ENCODE measurements at regions not wholly inside any gene's neighbourhood (a gene's known extent, or its start where the extent isn't known, plus 50 kb on each side); places are given as distances from the start of the nearest gene placed in this dataset.

DNA sequence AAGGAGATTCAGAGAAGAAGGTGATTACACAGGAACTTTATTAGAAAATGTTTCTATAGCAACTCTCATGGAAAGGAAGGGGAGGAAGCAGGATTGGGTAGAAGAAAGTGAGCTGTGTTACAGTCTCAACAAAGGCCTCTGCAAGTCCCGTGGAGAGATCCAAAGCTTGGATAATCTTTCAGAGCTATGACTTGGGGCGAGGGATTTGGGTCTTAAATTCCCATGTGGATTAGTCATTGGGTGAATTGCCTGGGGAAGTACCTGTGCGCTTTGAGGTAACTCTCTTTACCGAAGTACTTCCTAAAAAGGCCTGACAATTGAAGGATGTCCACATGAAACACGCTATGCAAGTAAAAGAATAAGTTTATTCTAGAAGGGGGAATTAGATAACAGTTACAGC, 133.8 kb upstream of the ANKRD50 start:
- no peak overlapping the region for H3K27ac ChIP-seq (ENCODE audit: low read depth, low read length)
- RAD21 ChIA-PET (ENCODE audit: low non-redundant PET in 1 of 2, low total read pairs in 2 of 2, uncharacterized antibody in 2 of 2, unreplicated experiment in 2 of 2) = no interaction called here
- no peaks in the 10 kb centered on the region for H3K27me3 ChIP-seq (ENCODE audit: insufficient read depth, low read length)
- H3K79me2 ChIP-seq (ENCODE audit: insufficient read depth, low read length) = no peaks in the 10 kb centered on the region
- TF ChIP-seq YY1 (IDR thresholded peaks at IDR 0.05; ENCODE audit: extremely low read depth, insufficient replicate concordance, low read depth, low read length) = no peak
- no peak for TF ChIP-seq EZH2phosphoT487 (IDR thresholded peaks at IDR 0.05; ENCODE audit: borderline replicate concordance)
- no peak for TF ChIP-seq SIN3A (IDR thresholded peaks at IDR 0.05; ENCODE audit: low read depth)
- no peak for TF ChIP-seq SRF (IDR thresholded peaks at IDR 0.05; ENCODE audit: low read depth)
- H3K4me3 ChIP-seq (replicated peaks in 1 of 2; ENCODE audit: low read depth in 1 of 2, low read length in 2 of 2) = no peak overlapping the region
- no peaks in the 10 kb centered on the region for H4K20me1 ChIP-seq (ENCODE audit: insufficient read depth)
- H3K4me2 ChIP-seq (ENCODE audit: low read length) = no peak overlapping the region
- CTCF ChIA-PET = no interaction called here
- no peaks in the 10 kb centered on the region for H3K9me3 ChIP-seq (ENCODE audit: control insufficient read depth in 1 of 2, insufficient read depth in 1 of 2, low read depth in 1 of 2, low read length in 2 of 2)
- POLR2A ChIA-PET = no interaction called here
- no peak for DNase-seq (ENCODE audit: low read depth, low spot score)
- H3K4me1 ChIP-seq (ENCODE audit: control insufficient read depth in 1 of 2, insufficient read depth in 2 of 2, low read length in 2 of 2) = no peaks in the 10 kb centered on the region
- H3K9me2 ChIP-seq (ENCODE audit: insufficient read depth) = no peaks in the 10 kb centered on the region
- peak overlapping the region; percentile 82 for H2AFZ ChIP-seq (ENCODE audit: low read depth, low read length, poor library complexity, severe bottlenecking)
- H3K9ac ChIP-seq (ENCODE audit: low read length) = no peak overlapping the region
- H3K36me3 ChIP-seq (ENCODE audit: control insufficient read depth in 1 of 2, insufficient read depth in 2 of 2, low read length in 2 of 2) = no peaks in the 10 kb centered on the region
- no peak for ATAC-seq
- intact Hi-C loops (cut with micrococcal nuclease) = no loop called here
- BruUV-seq (replicated peaks) = no TSS peak

DNA sequence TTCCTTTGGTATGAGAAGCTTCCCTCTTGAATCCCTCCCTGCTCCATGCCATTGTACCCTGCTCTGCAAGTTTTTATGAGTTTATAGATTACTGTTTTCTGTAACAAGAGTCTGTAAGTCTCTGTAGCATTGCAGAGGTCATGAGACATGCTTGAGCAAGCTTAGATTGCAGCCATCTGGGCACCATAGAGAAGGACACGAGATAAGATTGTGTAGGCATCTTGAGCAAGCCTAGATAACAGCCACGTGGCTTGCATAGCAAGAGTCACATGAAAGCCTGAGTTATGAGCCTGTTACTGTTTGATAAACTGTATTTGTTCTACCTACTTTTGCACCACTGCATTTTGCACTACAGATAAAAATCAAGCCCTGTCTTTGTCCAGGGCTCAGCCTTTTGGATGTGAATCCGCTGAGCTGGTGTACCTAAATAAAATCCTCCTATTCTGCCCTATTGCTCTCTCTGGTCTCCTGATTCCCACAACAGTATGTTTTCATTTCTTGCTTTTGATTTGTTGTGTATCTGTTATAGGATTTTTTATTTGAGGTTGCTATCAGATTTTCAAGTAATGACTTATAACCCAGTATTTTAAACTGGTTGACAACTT, 127.4 kb upstream of the ANKRD50 start:
- no peak for TF ChIP-seq EGR1 (IDR thresholded peaks at IDR 0.05; ENCODE audit: low read depth)
- peak; percentile 88 for TF ChIP-seq CBX3 (IDR thresholded peaks at IDR 0.05; ENCODE audit: low read depth)
- Histone ChIP-seq H3K9me3 (ENCODE audit: control insufficient read depth in 1 of 2, insufficient read depth in 1 of 2, low read depth in 1 of 2, low read length in 2 of 2) (no peaks in the 10 kb centered on the region), H2AFZ (ENCODE audit: low read depth, low read length, poor library complexity, severe bottlenecking) (no peak overlapping the region), H3K36me3 (ENCODE audit: control insufficient read depth in 1 of 2, insufficient read depth in 2 of 2, low read length in 2 of 2) (no peaks in the 10 kb centered on the region), H3K4me3 (replicated peaks in 1 of 2; ENCODE audit: low read depth in 1 of 2, low read length in 2 of 2) (no peak overlapping the region), H3K4me1 (ENCODE audit: control insufficient read depth in 1 of 2, insufficient read depth in 2 of 2, low read length in 2 of 2) (no peaks in the 10 kb centered on the region), H3K9ac (ENCODE audit: low read length) (no peak overlapping the region), H3K79me2 (ENCODE audit: insufficient read depth, low read length) (no peaks in the 10 kb centered on the region), H3K27me3 (ENCODE audit: insufficient read depth, low read length) (no peaks in the 10 kb centered on the region), H4K20me1 (ENCODE audit: insufficient read depth) (no peaks in the 10 kb centered on the region), H3K27ac (ENCODE audit: low read depth, low read length) (no peak overlapping the region), H3K9me2 (ENCODE audit: insufficient read depth) (no peaks in the 10 kb centered on the region), H3K4me2 (ENCODE audit: low read length) (no peak overlapping the region)
- DNase-seq (ENCODE audit: low read depth, low spot score) (peak; percentile 12), ATAC-seq (no peak)
- BruUV-seq (replicated peaks) = no TSS peak
- CTCF ChIA-PET = no interaction called here
- POLR2A ChIA-PET = no interaction called here
- intact Hi-C loops (cut with micrococcal nuclease) = no loop called here
- RAD21 ChIA-PET (ENCODE audit: low non-redundant PET in 1 of 2, low total read pairs in 2 of 2, uncharacterized antibody in 2 of 2, unreplicated experiment in 2 of 2) = no interaction called here

Measured in HCT116 (cell line).